Body of pancreas (tissue), 4 donors: ENCODE measurements at regions not wholly inside any gene's neighbourhood (a gene's known extent, or its start where the extent isn't known, plus 50 kb on each side); places are given as distances from the start of the nearest gene placed in this dataset.

ENCODE experiments used
- POLR2A ChIP-seq, 3 donors: fragments of 450-650 bp; IDR thresholded peaks; one replicate each; pipeline ENCODE4 v1.6.1; 2016; ENCODE audit warnings: antibody characterized with exemption in 3 of 3, mild to moderate bottlenecking in 2 of 3
- TF ChIP-seq, protein P1 (sequence below), 7 experiments: fragments of 450-650 bp in 4 of 7; fragments of 200-600 bp in 3 of 7; sonication (generic) in 3 of 7; IDR thresholded peaks; one replicate each; pipeline ENCODE4 v1.5.1; 2016 to 2019; ENCODE audit warnings: antibody characterized with exemption in 7 of 7

DNA sequence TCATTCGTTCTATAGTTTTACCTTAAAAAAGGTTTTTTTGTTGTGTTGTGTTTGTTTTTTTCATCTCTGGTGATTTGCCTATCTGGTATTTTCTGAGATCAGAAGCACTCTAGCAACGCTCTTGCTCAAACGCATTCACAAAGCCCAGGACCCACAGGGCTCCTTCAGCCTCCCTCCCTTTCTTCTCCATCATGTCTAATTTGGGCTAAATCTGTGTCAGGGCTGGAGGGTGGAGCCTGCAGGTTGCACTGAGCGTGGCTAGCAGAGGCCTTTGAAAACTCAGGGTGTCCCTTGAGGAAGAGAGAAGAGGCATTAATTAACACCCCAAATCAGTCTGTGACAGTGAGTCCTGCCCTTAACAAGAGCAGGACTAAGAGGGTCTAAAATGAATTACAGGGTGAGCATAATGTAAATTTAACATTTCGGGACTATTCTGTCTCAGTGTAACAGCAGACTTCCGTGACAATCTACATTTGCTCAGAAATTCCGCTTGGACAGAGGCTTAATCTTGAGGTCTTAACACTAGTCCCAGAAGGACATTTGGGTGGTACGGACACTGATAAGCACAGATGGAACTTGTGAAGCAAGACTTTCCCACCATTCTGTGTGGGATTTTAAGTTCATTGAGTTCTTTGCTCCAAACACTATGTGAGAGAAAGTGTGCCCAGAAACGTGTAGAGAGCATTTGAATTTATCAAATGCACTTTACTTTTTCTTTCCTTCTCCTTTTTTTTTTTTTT, 174.4 kb upstream of the APCDD1 start:
- TF ChIP-seq, protein P1, sequence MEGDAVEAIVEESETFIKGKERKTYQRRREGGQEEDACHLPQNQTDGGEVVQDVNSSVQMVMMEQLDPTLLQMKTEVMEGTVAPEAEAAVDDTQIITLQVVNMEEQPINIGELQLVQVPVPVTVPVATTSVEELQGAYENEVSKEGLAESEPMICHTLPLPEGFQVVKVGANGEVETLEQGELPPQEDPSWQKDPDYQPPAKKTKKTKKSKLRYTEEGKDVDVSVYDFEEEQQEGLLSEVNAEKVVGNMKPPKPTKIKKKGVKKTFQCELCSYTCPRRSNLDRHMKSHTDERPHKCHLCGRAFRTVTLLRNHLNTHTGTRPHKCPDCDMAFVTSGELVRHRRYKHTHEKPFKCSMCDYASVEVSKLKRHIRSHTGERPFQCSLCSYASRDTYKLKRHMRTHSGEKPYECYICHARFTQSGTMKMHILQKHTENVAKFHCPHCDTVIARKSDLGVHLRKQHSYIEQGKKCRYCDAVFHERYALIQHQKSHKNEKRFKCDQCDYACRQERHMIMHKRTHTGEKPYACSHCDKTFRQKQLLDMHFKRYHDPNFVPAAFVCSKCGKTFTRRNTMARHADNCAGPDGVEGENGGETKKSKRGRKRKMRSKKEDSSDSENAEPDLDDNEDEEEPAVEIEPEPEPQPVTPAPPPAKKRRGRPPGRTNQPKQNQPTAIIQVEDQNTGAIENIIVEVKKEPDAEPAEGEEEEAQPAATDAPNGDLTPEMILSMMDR (IDR thresholded peaks at IDR 0.05) = no peak
- TF ChIP-seq POLR2A (IDR thresholded peaks at IDR 0.05) = no peak
